ENCODE measurements at regions not wholly inside any gene's neighbourhood (a gene's known extent, or its start where the extent isn't known, plus 50 kb on each side); places are given as distances from the start of the nearest gene placed in this dataset.

GRCh38 chr6:85715797-85716196 is 73.1 kb upstream of the SYNCRIP start:
- no peaks in the 10 kb centered on the region for H3K9me3 ChIP-seq (ENCODE audit: low read length)
- ChIA-PET POLR2A (no interaction called here), CTCF (ENCODE audit: low intra/inter-chr PET ratio, low total read pairs) (no interaction called here)
- H3K36me3 ChIP-seq (replicated peaks in 1 of 2; ENCODE audit: control insufficient read depth in 1 of 2, insufficient read depth in 2 of 2, low read length in 2 of 2): no peaks in the 10 kb centered on the region
- H4K20me1 ChIP-seq (ENCODE audit: insufficient read depth, low read length): no peaks in the 10 kb centered on the region
- ATAC-seq: no peak
- no peak for DNase-seq (ENCODE audit: low spot score)
- no peak overlapping the region for H3K4me2 ChIP-seq (ENCODE audit: low read depth, low read length)
- TF ChIP-seq ARNT2 (CRISPR knock-in tag; IDR thresholded peaks at IDR 0.05; ENCODE audit: low read depth) (no peak), E2F2 (CRISPR knock-in tag; IDR thresholded peaks at IDR 0.05; ENCODE audit: borderline replicate concordance) (no peak)
- BruUV-seq (replicated peaks): no TSS peak
- no peaks in the 10 kb centered on the region for H3K79me2 ChIP-seq (ENCODE audit: insufficient read depth, low read length)
- H3K27ac ChIP-seq (ENCODE audit: extremely low read length, insufficient read depth, low read length): no peak overlapping the region
- no peak overlapping the region for H3K9ac ChIP-seq (ENCODE audit: insufficient read depth, low read depth, low read length)
- no peak overlapping the region for H2AFZ ChIP-seq (ENCODE audit: low read length)
- no peak for FAIRE-seq
- in situ Hi-C loops (cut with HindIII; ENCODE audit: extremely low pct_ligation_motif_present, low pct_unique_long_range_greater_than_20kb) (no loop called here), intact Hi-C loops (cut with micrococcal nuclease; ENCODE audit: unreplicated experiment) (no loop called here)
- H3K4me3 ChIP-seq (replicated peaks in 1 of 3; ENCODE audit: insufficient read depth in 1 of 3, low read depth in 2 of 3, low read length in 3 of 3): no peak overlapping the region
- H3K27me3 ChIP-seq (ENCODE audit: control insufficient read depth in 1 of 2, insufficient read depth in 2 of 2, low read length in 2 of 2): no peaks in the 10 kb centered on the region
- no peaks in the 10 kb centered on the region for H3K4me1 ChIP-seq (ENCODE audit: insufficient read depth, low read length)

DNA sequence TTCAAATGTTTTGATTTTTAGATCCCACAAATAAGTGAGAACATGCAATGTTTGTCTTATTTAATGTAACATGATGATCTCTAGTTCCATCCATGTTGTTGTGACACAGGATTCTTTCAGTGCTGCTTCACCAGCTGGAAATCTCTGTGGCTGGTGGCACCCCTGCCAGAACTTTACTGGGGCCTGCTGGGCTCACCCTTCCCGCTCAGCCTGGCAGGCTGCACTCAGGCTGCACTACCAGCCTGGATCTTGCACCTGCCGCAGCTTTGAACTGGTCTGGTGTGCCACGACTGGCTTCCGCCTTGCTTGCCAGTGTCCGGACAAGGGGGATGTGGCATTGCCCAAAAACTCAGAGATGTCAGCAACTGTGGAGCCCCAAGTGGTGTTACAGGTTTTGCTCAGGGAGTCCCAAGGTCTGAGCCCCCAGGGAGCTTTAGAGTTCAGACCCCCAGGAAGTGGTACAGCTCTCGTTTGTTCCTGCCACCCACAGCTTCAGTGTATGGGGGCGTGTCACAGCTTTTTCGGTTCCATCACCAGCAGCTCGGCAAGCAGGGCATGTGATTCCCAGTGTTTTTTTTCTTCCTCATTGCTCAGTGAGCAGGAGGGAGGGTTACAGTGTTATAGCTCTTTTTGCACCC is 72.3 kb upstream of the SYNCRIP start:
- H3K4me2 ChIP-seq (ENCODE audit: low read depth, low read length): peak overlapping the region; percentile 26; the same call in 1 of the 2 replicates
- no peak overlapping the region for H2AFZ ChIP-seq (ENCODE audit: low read length)
- 0% methylated on average over 4 of the region's 9 CpGs for WGBS (ENCODE audit: low lambda C conversion rate)
- BruUV-seq (replicated peaks): no TSS peak
- ChIA-PET CTCF (ENCODE audit: low intra/inter-chr PET ratio, low total read pairs) (no interaction called here), POLR2A (interaction anchor here (0.8 kb wide), 1 partner anchor 36 kb away, joined by 3 read pairs; no protein-coding TSS in a partner anchor)
- intact Hi-C loops (cut with micrococcal nuclease; ENCODE audit: unreplicated experiment) (no loop called here), in situ Hi-C loops (cut with HindIII; ENCODE audit: extremely low pct_ligation_motif_present, low pct_unique_long_range_greater_than_20kb) (no loop called here)
- H4K20me1 ChIP-seq (ENCODE audit: insufficient read depth, low read length): no peaks in the 10 kb centered on the region
- H3K9ac ChIP-seq (ENCODE audit: insufficient read depth, low read depth, low read length): no peak overlapping the region
- no peaks in the 10 kb centered on the region for H3K9me3 ChIP-seq (ENCODE audit: low read length)
- no peak for TF ChIP-seq ZNF589 (CRISPR knock-in tag; conservative IDR thresholded peaks at IDR 0.05)
- no peak for TF ChIP-seq MIER3 (CRISPR knock-in tag; IDR thresholded peaks at IDR 0.05; ENCODE audit: borderline replicate concordance)
- TF ChIP-seq MEIS2 (CRISPR knock-in tag; IDR thresholded peaks at IDR 0.05): no peak
- TF ChIP-seq MTA1 (CRISPR knock-in tag; IDR thresholded peaks at IDR 0.05; ENCODE audit: borderline replicate concordance): no peak
- TF ChIP-seq ZNF343 (CRISPR knock-in tag; IDR thresholded peaks at IDR 0.05): no peak
- TF ChIP-seq XRCC5 (optimal IDR thresholded peaks at IDR 0.05; ENCODE audit: low read length): no peak
- TF ChIP-seq ZNF317 (CRISPR knock-in tag; IDR thresholded peaks at IDR 0.05): no peak
- TF ChIP-seq ZNF496 (CRISPR knock-in tag; IDR thresholded peaks at IDR 0.05; ENCODE audit: insufficient replicate concordance): no peak
- TF ChIP-seq MYC (CRISPR knock-in tag; IDR thresholded peaks at IDR 0.05; ENCODE audit: borderline replicate concordance): no peak
- no peak for TF ChIP-seq ZSCAN9 (CRISPR knock-in tag; IDR thresholded peaks at IDR 0.05; ENCODE audit: borderline replicate concordance)
- TF ChIP-seq RAD21 (CRISPR knock-in tag; IDR thresholded peaks at IDR 0.05): no peak
- TF ChIP-seq MBD4 (IDR thresholded peaks at IDR 0.05; ENCODE audit: borderline replicate concordance, low read length): no peak
- TF ChIP-seq MAFG (CRISPR knock-in tag; IDR thresholded peaks at IDR 0.05): no peak
- H3K4me3 ChIP-seq (replicated peaks in 1 of 3; ENCODE audit: insufficient read depth in 1 of 3, low read depth in 2 of 3, low read length in 3 of 3): no peak overlapping the region
- no peak for DNase-seq (ENCODE audit: low spot score)
- no peak overlapping the region for H3K27ac ChIP-seq (ENCODE audit: extremely low read length, insufficient read depth, low read length)
- H3K27me3 ChIP-seq (ENCODE audit: control insufficient read depth in 1 of 2, insufficient read depth in 2 of 2, low read length in 2 of 2): no peaks in the 10 kb centered on the region
- peak; percentile 38; the same call in 2 of the 3 replicates for ATAC-seq
- no peaks in the 10 kb centered on the region for H3K4me1 ChIP-seq (ENCODE audit: insufficient read depth, low read length)
- no peak for FAIRE-seq
- H3K36me3 ChIP-seq (replicated peaks in 1 of 2; ENCODE audit: control insufficient read depth in 1 of 2, insufficient read depth in 2 of 2, low read length in 2 of 2): no peaks in the 10 kb centered on the region
- no peaks in the 10 kb centered on the region for H3K79me2 ChIP-seq (ENCODE audit: insufficient read depth, low read length)
